ENCODE measurements at regions not wholly inside any gene's neighbourhood (a gene's known extent, or its start where the extent isn't known, plus 50 kb on each side); places are given as distances from the start of the nearest gene placed in this dataset.

- no peaks in the 10 kb centered on the region for H3K9me1 ChIP-seq (ENCODE audit: control insufficient read depth, extremely low read depth, insufficient read depth, low read length)
- DNase-seq (ENCODE audit: low read depth, low spot score), result no peak
- no peak for FAIRE-seq
- no peak overlapping the region for H3K4me2 ChIP-seq (ENCODE audit: control insufficient read depth, extremely low read depth, insufficient read depth, low read depth, low read length)
- no peak for TF ChIP-seq CTCF (optimal IDR thresholded peaks at IDR 0.05 in 1 of 3, IDR thresholded peaks at IDR 0.05 in 1 of 3, conservative IDR thresholded peaks at IDR 0.05 in 1 of 3; ENCODE audit: extremely low read depth in 1 of 3, insufficient read depth in 2 of 3, low read length in 3 of 3)
- TF ChIP-seq EZH2 (IDR thresholded peaks at IDR 0.05; ENCODE audit: low read length), result no peak
- dilution Hi-C loops (cut with MboI; ENCODE audit: extremely low pct_ligation_motif_present, low sequenced_read_pairs), result no loop called here
- no peaks in the 10 kb centered on the region for H3K79me2 ChIP-seq (ENCODE audit: control insufficient read depth, insufficient read depth, low read length)
- no peaks in the 10 kb centered on the region for H3K27me3 ChIP-seq (ENCODE audit: control insufficient read depth, extremely low read depth, insufficient read depth, low read length)
- H3K36me3 ChIP-seq (ENCODE audit: control insufficient read depth in 2 of 2, extremely low read depth in 1 of 2, insufficient read depth in 2 of 2, low read length in 2 of 2), result no peaks in the 10 kb centered on the region
- no peak overlapping the region for H3K4me3 ChIP-seq (ENCODE audit: control insufficient read depth in 2 of 3, extremely low read depth in 1 of 3, insufficient read depth in 2 of 3, low read depth in 1 of 3, low read length in 3 of 3)
- H3K27ac ChIP-seq (ENCODE audit: control insufficient read depth, insufficient read depth, low read length), result no peak overlapping the region
- no peaks in the 10 kb centered on the region for H3K9me3 ChIP-seq (ENCODE audit: control insufficient read depth, low read depth, low read length)
- no peaks in the 10 kb centered on the region for H3K4me1 ChIP-seq (ENCODE audit: control insufficient read depth, extremely low read depth, insufficient read depth, low read length)
- no peaks in the 10 kb centered on the region for H4K20me1 ChIP-seq (ENCODE audit: control insufficient read depth, extremely low read depth, insufficient read depth, low read length)
- no peak overlapping the region for H2AFZ ChIP-seq (ENCODE audit: control insufficient read depth, low read length)
- no peak overlapping the region for H3K9ac ChIP-seq (ENCODE audit: control insufficient read depth, extremely low read depth, insufficient read depth, low read length)
These were observed 253.2 kb downstream of the PDHA2 start for GRCh38 chr4:96093057-96093456.

- no peaks in the 10 kb centered on the region for H3K79me2 ChIP-seq (ENCODE audit: control insufficient read depth, insufficient read depth, low read length)
- no peak overlapping the region for H3K4me2 ChIP-seq (ENCODE audit: control insufficient read depth, extremely low read depth, insufficient read depth, low read depth, low read length)
- TF ChIP-seq EZH2 (IDR thresholded peaks at IDR 0.05; ENCODE audit: low read length) (no peak), CTCF (optimal IDR thresholded peaks at IDR 0.05 in 1 of 3, IDR thresholded peaks at IDR 0.05 in 1 of 3, conservative IDR thresholded peaks at IDR 0.05 in 1 of 3; ENCODE audit: extremely low read depth in 1 of 3, insufficient read depth in 2 of 3, low read length in 3 of 3) (no peak)
- H3K4me1 ChIP-seq (ENCODE audit: control insufficient read depth, extremely low read depth, insufficient read depth, low read length), result no peaks in the 10 kb centered on the region
- no peaks in the 10 kb centered on the region for H4K20me1 ChIP-seq (ENCODE audit: control insufficient read depth, extremely low read depth, insufficient read depth, low read length)
- dilution Hi-C loops (cut with MboI; ENCODE audit: extremely low pct_ligation_motif_present, low sequenced_read_pairs), result no loop called here
- no peak for DNase-seq (ENCODE audit: low read depth, low spot score)
- FAIRE-seq, result no peak
- H3K9ac ChIP-seq (ENCODE audit: control insufficient read depth, extremely low read depth, insufficient read depth, low read length), result no peak overlapping the region
- H3K27ac ChIP-seq (ENCODE audit: control insufficient read depth, insufficient read depth, low read length), result no peak overlapping the region
- no peak overlapping the region for H2AFZ ChIP-seq (ENCODE audit: control insufficient read depth, low read length)
- no peaks in the 10 kb centered on the region for H3K9me3 ChIP-seq (ENCODE audit: control insufficient read depth, low read depth, low read length)
- no peaks in the 10 kb centered on the region for H3K9me1 ChIP-seq (ENCODE audit: control insufficient read depth, extremely low read depth, insufficient read depth, low read length)
- H3K4me3 ChIP-seq (ENCODE audit: control insufficient read depth in 2 of 3, extremely low read depth in 1 of 3, insufficient read depth in 2 of 3, low read depth in 1 of 3, low read length in 3 of 3), result no peak overlapping the region
- H3K36me3 ChIP-seq (ENCODE audit: control insufficient read depth in 2 of 2, extremely low read depth in 1 of 2, insufficient read depth in 2 of 2, low read length in 2 of 2), result no peaks in the 10 kb centered on the region
- H3K27me3 ChIP-seq (ENCODE audit: control insufficient read depth, extremely low read depth, insufficient read depth, low read length), result no peaks in the 10 kb centered on the region
These were observed 253.7 kb downstream of the PDHA2 start for GRCh38 chr4:96093563-96093962.

Data from keratinocyte (primary cell).